Lower lobe of right lung (tissue), 2 donors: ENCODE measurements at regions not wholly inside any gene's neighbourhood (a gene's known extent, or its start where the extent isn't known, plus 50 kb on each side); places are given as distances from the start of the nearest gene placed in this dataset.
A peak's percentile ranks its signal among the peaks of the same experiment; 100 is the strongest.

Experiments
- ATAC-seq, 2 donors: fragments of 200-7000 bp; cut with Tn5 transposase; one replicate each; pipeline ENCODE4 v1.9.1; 2020 to 2022; ENCODE audit warnings: mild to moderate bottlenecking in 2 of 2, moderate library complexity in 2 of 2
- DNase-seq: peaks from one replicate; pipeline ENCODE4 v3.0.0-alpha.2; 2020
- H3K27ac ChIP-seq: fragments of 200-600 bp; one replicate; pipeline ENCODE4 v1.8.0; 2022
- H3K27me3 ChIP-seq: fragments of 200-600 bp; one replicate; pipeline ENCODE4 v1.8.0; 2022; ENCODE audit warnings: low read depth
- H3K36me3 ChIP-seq: fragments of 200-600 bp; one replicate; pipeline ENCODE4 v1.8.0; 2022; ENCODE audit warnings: mild to moderate bottlenecking
- H3K4me1 ChIP-seq: fragments of 200-600 bp; one replicate; pipeline ENCODE4 v1.8.0; 2022
- H3K4me3 ChIP-seq: fragments of 200-600 bp; one replicate; pipeline ENCODE4 v1.8.0; 2022; ENCODE audit warnings: mild to moderate bottlenecking
- H3K9me3 ChIP-seq: fragments of 200-600 bp; one replicate; pipeline ENCODE4 v1.8.0; 2022
- intact Hi-C: fragments of 100-400 bp; cut with DNase I; formaldehyde crosslinking; loops from one replicate; pipeline ENCODE4 v1.11.0; 2022
- TF ChIP-seq, protein P1 (sequence below): fragments of 200-600 bp; IDR thresholded peaks from one replicate; pipeline ENCODE4 v1.8.0; 2022; ENCODE audit warnings: antibody characterized with exemption, mild to moderate bottlenecking
- donor health status: DM: no; HTN: yes; CAD: no; lungs with severe emphysema.

- Histone ChIP-seq H3K36me3 (no peaks in the 10 kb centered on the region), H3K9me3 (no peaks in the 10 kb centered on the region), H3K4me3 (no peak overlapping the region), H3K27me3 (no peaks in the 10 kb centered on the region), H3K4me1 (peaks cover 8% of the 10 kb centered on the region), H3K27ac (no peak overlapping the region)
- no peak for ATAC-seq
- intact Hi-C loops: no loop called here
- DNase-seq: no peak
- TF ChIP-seq, protein P1, sequence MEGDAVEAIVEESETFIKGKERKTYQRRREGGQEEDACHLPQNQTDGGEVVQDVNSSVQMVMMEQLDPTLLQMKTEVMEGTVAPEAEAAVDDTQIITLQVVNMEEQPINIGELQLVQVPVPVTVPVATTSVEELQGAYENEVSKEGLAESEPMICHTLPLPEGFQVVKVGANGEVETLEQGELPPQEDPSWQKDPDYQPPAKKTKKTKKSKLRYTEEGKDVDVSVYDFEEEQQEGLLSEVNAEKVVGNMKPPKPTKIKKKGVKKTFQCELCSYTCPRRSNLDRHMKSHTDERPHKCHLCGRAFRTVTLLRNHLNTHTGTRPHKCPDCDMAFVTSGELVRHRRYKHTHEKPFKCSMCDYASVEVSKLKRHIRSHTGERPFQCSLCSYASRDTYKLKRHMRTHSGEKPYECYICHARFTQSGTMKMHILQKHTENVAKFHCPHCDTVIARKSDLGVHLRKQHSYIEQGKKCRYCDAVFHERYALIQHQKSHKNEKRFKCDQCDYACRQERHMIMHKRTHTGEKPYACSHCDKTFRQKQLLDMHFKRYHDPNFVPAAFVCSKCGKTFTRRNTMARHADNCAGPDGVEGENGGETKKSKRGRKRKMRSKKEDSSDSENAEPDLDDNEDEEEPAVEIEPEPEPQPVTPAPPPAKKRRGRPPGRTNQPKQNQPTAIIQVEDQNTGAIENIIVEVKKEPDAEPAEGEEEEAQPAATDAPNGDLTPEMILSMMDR: no peak
Measured at GRCh38 chr7:17632384-17632783, 307.9 kb downstream of the SNX13 start.

GRCh38 chr7:17633067-17633466 is 307.2 kb downstream of the SNX13 start:
- Histone ChIP-seq H3K27me3 (no peaks in the 10 kb centered on the region), H3K9me3 (no peaks in the 10 kb centered on the region), H3K36me3 (no peaks in the 10 kb centered on the region), H3K4me3 (no peak overlapping the region), H3K4me1 (peaks cover 8% of the 10 kb centered on the region), H3K27ac (no peak overlapping the region)
- ATAC-seq (peak; percentile 26 to 66), DNase-seq (no peak)
- intact Hi-C loops: no loop called here
- TF ChIP-seq, protein P1: no peak

GRCh38 chr7:17638727-17639126 is 301.6 kb downstream of the SNX13 start:
- Histone ChIP-seq H3K36me3 (no peaks in the 10 kb centered on the region), H3K27ac (no peak overlapping the region), H3K4me3 (no peak overlapping the region), H3K9me3 (no peaks in the 10 kb centered on the region), H3K4me1 (no peaks in the 10 kb centered on the region), H3K27me3 (no peaks in the 10 kb centered on the region)
- DNase-seq (no peak), ATAC-seq (peak; percentile 24 to 30)
- intact Hi-C loops: no loop called here
- TF ChIP-seq, protein P1: no peak

- no peak overlapping the region for H3K4me3 ChIP-seq
- H3K27me3 ChIP-seq: no peaks in the 10 kb centered on the region
- peak in 1 of 2 donors; percentile 65 for ATAC-seq
- intact Hi-C loops: no loop called here
- no peaks in the 10 kb centered on the region for H3K4me1 ChIP-seq
- H3K27ac ChIP-seq: no peak overlapping the region
- TF ChIP-seq, protein P1: peak; percentile 67
- no peaks in the 10 kb centered on the region for H3K36me3 ChIP-seq
- DNase-seq: no peak
- no peaks in the 10 kb centered on the region for H3K9me3 ChIP-seq
Measured at GRCh38 chr7:17640730-17641377, 299.4 kb downstream of the SNX13 start.

- H3K4me3 ChIP-seq: no peak overlapping the region
- H3K9me3 ChIP-seq: no peaks in the 10 kb centered on the region
- TF ChIP-seq, protein P1: no peak
- H3K27me3 ChIP-seq: no peaks in the 10 kb centered on the region
- no peaks in the 10 kb centered on the region for H3K4me1 ChIP-seq
- DNase-seq: no peak
- intact Hi-C loops: no loop called here
- H3K36me3 ChIP-seq: no peaks in the 10 kb centered on the region
- H3K27ac ChIP-seq: no peak overlapping the region
- no peak for ATAC-seq
Measured at GRCh38 chr7:17645500-17645899, 294.8 kb downstream of the SNX13 start.
